D721Med (cell line): ENCODE measurements at regions not wholly inside any gene's neighbourhood (a gene's known extent, or its start where the extent isn't known, plus 50 kb on each side); places are given as distances from the start of the nearest gene placed in this dataset.

Source experiments
- DNase-seq: peaks from one replicate; pipeline ENCODE4 v3.0.0; 2011; ENCODE audit warnings: low spot score; ENCODE audit not compliant: insufficient read length
- FAIRE-seq: peaks from 2 replicates; lab custom pipeline; 2011; peaks lifted over from hg19 to GRCh38; lab: Jason Lieb, UNC
- TF ChIP-seq, protein P1 (sequence below): IDR thresholded peaks from 2 replicates; pipeline ENCODE4 v1.5.1; 2012; ENCODE audit warnings: mild to moderate bottlenecking, control low read depth; ENCODE audit not compliant: insufficient read depth; ENCODE audit errors: missing control alignments

DNA sequence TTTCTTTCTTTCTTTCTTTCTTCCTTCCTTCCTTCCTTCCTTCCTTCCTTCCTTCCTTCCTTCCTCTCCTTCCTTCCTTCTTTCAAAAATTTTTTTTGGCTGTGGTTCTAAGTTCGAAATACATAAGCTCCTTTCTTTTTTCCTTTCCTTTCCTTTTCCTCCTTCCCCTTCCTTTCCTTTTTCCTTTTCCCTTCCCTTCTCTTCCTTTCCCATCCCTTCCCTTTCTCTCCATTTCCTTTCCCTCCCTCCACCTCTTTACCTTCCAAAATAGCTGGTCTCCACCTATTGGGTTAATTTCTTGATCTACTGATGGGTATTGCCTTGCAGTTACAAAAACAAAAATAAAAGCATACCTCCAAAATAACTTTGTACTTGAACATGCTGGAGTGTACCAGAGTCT lies 73.4 kb upstream of the GPRIN3 start:
- DNase-seq (no peak), FAIRE-seq (no peak)
- TF ChIP-seq, protein P1, sequence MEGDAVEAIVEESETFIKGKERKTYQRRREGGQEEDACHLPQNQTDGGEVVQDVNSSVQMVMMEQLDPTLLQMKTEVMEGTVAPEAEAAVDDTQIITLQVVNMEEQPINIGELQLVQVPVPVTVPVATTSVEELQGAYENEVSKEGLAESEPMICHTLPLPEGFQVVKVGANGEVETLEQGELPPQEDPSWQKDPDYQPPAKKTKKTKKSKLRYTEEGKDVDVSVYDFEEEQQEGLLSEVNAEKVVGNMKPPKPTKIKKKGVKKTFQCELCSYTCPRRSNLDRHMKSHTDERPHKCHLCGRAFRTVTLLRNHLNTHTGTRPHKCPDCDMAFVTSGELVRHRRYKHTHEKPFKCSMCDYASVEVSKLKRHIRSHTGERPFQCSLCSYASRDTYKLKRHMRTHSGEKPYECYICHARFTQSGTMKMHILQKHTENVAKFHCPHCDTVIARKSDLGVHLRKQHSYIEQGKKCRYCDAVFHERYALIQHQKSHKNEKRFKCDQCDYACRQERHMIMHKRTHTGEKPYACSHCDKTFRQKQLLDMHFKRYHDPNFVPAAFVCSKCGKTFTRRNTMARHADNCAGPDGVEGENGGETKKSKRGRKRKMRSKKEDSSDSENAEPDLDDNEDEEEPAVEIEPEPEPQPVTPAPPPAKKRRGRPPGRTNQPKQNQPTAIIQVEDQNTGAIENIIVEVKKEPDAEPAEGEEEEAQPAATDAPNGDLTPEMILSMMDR: no peak

GRCh38 chr4:89379511-89380044 lies 72.0 kb upstream of the GPRIN3 start:
- no peak for FAIRE-seq
- no peak for DNase-seq
- TF ChIP-seq, protein P1: no peak

- TF ChIP-seq, protein P1: no peak
- FAIRE-seq (no peak), DNase-seq (no peak)
These were observed 65.8 kb upstream of the GPRIN3 start for GRCh38 chr4:89373394-89373793.

DNA sequence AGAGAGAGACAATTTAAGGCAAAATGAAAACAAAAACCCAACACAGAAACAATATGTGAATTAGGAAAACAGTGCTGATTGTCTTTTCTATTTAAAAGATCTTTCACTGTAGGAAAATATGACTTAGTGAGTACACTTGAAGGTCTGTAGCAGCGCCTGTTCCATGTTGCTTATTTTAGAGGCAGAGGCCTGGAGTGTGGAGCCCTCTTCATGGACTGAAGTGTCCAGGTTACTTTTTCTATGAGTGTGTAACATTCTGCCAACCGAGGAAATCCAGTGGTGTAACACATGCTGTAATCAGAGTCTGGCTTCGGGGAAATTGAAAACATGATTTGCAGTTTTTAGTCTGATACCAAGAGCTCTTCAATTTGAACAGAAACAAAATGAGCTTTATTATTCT lies 64.0 kb upstream of the GPRIN3 start:
- FAIRE-seq (no peak), DNase-seq (no peak)
- TF ChIP-seq, protein P1: no peak

- DNase-seq (no peak), FAIRE-seq (no peak)
- TF ChIP-seq, protein P1: no peak
These were observed 62.0 kb upstream of the GPRIN3 start for GRCh38 chr4:89369581-89369980.

- TF ChIP-seq, protein P1: no peak
- no peak for FAIRE-seq
- no peak for DNase-seq
These were observed 61.3 kb upstream of the GPRIN3 start for GRCh38 chr4:89368861-89369260.

- DNase-seq (no peak), FAIRE-seq (no peak)
- TF ChIP-seq, protein P1: no peak
These were observed 58.2 kb upstream of the GPRIN3 start for GRCh38 chr4:89365776-89366175.
